Gastroesophageal sphincter (tissue), 4 donors: ENCODE measurements at regions not wholly inside any gene's neighbourhood (a gene's known extent, or its start where the extent isn't known, plus 50 kb on each side); places are given as distances from the start of the nearest gene placed in this dataset.

ENCODE experiments used
- ATAC-seq: fragments of 150-250 bp; one replicate; pipeline ENCODE4 v1.9.1; 2016; ENCODE audit warnings: mild to moderate bottlenecking, moderate library complexity
- H3K27ac ChIP-seq, 4 donors: fragments of 200-600 bp; sonication (generic) in 3 of 4; 1 replicate in 3 of 4; 2 replicates in 1 of 4; pipeline ENCODE4 v1.5.1; 2016 to 2019
- H3K27me3 ChIP-seq: fragments of 200-600 bp; sonication (generic); one replicate; pipeline ENCODE4 v1.5.1; 2019
- H3K36me3 ChIP-seq, 2 donors: fragments of 200-600 bp; sonication (generic); one replicate each; pipeline ENCODE4 v1.5.1; 2019; ENCODE audit warnings: control low read depth in 1 of 2
- H3K4me1 ChIP-seq, 3 donors: fragments of 200-600 bp; sonication (generic); 1 replicate in 2 of 3; 2 replicates in 1 of 3; pipeline ENCODE4 v1.5.1; 2016 to 2019; ENCODE audit warnings: control low read depth in 2 of 3
- H3K4me3 ChIP-seq, 2 donors: fragments of 200-600 bp; sonication (generic); one replicate each; pipeline ENCODE4 v1.5.1; 2019; ENCODE audit warnings: mild to moderate bottlenecking in 1 of 2, moderate library complexity in 1 of 2
- H3K9me3 ChIP-seq, 3 donors: fragments of 200-600 bp; sonication (generic); one replicate each; pipeline ENCODE4 v1.5.1; 2017 to 2019; ENCODE audit warnings: control low read depth in 2 of 3
- EP300 ChIP-seq: sonication (generic); formaldehyde crosslinking; IDR thresholded peaks from one replicate; pipeline ENCODE4 v1.6.1; 2017; ENCODE audit warnings: antibody characterized with exemption, mild to moderate bottlenecking
- POLR2A ChIP-seq, 2 donors: fragments of 450-650 bp; IDR thresholded peaks; one replicate each; pipeline ENCODE4 v1.6.1; 2017; ENCODE audit warnings: antibody characterized with exemption in 2 of 2, mild to moderate bottlenecking in 2 of 2, moderate library complexity in 1 of 2
- POLR2AphosphoS5 ChIP-seq: sonication (generic); formaldehyde crosslinking; IDR thresholded peaks from one replicate; pipeline ENCODE4 v1.6.1; 2017; ENCODE audit warnings: antibody characterized with exemption
- WGBS, 2 donors: methylation state at CpG; one replicate each; pipeline ENCODE4 v1.1.5; 2018; ENCODE audit warnings: low coverage in 1 of 2; 5-methylcytosine and 5-hydroxymethylcytosine counted together
- TF ChIP-seq, protein P1 (sequence below), 4 experiments: fragments of 200-600 bp in 2 of 4; fragments of 450-650 bp in 2 of 4; sonication (generic) in 1 of 4; IDR thresholded peaks; one replicate each; pipeline ENCODE4 v1.5.1; 2017 to 2019; ENCODE audit warnings: antibody characterized with exemption in 4 of 4, mild to moderate bottlenecking in 2 of 4, moderate library complexity in 2 of 4

DNA sequence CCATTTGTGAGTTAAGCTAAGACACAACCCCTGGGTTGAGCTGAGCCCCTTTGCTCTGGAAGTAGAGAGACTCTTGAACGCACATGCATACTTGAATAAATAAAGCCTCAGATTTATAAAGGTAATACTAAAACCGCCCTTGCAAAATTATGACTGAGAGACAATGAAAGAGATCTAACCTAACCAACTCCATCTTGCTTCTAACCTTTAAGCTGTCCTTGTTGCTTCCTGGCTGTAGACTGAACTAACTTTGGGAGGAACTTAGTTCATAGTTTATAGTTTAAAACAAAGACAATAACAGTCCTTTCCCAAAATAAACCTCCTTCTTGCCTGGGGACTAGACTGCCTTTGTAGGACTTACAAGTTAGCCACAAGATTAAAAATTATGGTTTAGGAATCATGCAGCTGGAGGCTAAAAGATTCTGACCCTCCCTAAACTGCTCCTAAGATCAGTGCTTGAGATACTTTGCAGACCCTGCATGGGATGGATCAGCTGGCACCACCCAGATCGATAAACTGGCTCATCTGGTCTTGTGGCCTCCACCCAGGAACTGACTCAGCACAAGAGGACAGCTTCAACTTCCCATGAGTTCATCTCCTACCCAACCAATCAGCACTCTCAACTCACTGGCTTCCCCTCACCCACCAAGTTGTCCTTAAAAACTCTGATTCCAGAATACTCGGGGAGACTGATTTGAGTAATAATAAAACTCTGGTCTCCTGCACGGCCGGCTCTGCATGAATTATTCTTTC is 240.2 kb upstream of the SLC14A2 start:
- Histone ChIP-seq H3K4me3 (no peak overlapping the region), H3K36me3 (no peaks in the 10 kb centered on the region), H3K4me1 (peaks cover 0 to 5% (median 0%) of the 10 kb centered on the region in 3 donors), H3K9me3 (no peaks in the 10 kb centered on the region), H3K27me3 (no peaks in the 10 kb centered on the region), H3K27ac (no peak overlapping the region)
- ATAC-seq, result no peak
- WGBS, 2 donors, result 78 to 92% methylated on average over 5 to 6 of the region's 6 CpGs
- no peak for TF ChIP-seq POLR2AphosphoS5
- TF ChIP-seq EP300, result no peak
- no peak for TF ChIP-seq POLR2A (IDR thresholded peaks at IDR 0.05)
- TF ChIP-seq, protein P1, sequence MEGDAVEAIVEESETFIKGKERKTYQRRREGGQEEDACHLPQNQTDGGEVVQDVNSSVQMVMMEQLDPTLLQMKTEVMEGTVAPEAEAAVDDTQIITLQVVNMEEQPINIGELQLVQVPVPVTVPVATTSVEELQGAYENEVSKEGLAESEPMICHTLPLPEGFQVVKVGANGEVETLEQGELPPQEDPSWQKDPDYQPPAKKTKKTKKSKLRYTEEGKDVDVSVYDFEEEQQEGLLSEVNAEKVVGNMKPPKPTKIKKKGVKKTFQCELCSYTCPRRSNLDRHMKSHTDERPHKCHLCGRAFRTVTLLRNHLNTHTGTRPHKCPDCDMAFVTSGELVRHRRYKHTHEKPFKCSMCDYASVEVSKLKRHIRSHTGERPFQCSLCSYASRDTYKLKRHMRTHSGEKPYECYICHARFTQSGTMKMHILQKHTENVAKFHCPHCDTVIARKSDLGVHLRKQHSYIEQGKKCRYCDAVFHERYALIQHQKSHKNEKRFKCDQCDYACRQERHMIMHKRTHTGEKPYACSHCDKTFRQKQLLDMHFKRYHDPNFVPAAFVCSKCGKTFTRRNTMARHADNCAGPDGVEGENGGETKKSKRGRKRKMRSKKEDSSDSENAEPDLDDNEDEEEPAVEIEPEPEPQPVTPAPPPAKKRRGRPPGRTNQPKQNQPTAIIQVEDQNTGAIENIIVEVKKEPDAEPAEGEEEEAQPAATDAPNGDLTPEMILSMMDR (IDR thresholded peaks at IDR 0.05), result no peak

DNA sequence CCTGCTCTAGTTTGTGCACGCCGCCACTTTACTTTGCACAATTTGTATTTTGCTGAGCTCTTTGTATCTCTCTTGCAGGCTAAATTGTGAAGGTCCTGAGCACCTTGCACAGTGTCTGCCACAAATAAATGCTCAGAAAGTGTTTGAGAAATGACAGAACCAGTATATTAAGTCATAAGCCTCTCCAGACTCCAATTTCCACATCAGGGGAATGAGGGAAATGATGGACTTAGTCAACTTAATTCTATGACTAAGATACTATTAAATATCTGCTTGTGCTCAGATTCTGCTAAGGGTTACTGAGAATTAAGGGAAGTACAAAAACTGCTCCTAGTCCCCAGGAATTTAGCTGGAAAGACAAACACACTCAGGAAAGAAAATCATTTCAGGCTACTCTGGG is 239.1 kb upstream of the SLC14A2 start:
- Histone ChIP-seq H3K4me1 (peaks cover 0 to 5% (median 0%) of the 10 kb centered on the region in 3 donors), H3K9me3 (no peaks in the 10 kb centered on the region), H3K4me3 (no peak overlapping the region), H3K27ac (no peak overlapping the region), H3K36me3 (no peaks in the 10 kb centered on the region), H3K27me3 (no peaks in the 10 kb centered on the region)
- ATAC-seq, result no peak
- 90 to 100% methylated on average over 1 to 2 of the region's 2 CpGs for WGBS, 2 donors
- no peak for TF ChIP-seq POLR2AphosphoS5
- TF ChIP-seq, protein P1 (IDR thresholded peaks at IDR 0.05), result no peak
- TF ChIP-seq EP300, result no peak
- no peak for TF ChIP-seq POLR2A (IDR thresholded peaks at IDR 0.05)

DNA sequence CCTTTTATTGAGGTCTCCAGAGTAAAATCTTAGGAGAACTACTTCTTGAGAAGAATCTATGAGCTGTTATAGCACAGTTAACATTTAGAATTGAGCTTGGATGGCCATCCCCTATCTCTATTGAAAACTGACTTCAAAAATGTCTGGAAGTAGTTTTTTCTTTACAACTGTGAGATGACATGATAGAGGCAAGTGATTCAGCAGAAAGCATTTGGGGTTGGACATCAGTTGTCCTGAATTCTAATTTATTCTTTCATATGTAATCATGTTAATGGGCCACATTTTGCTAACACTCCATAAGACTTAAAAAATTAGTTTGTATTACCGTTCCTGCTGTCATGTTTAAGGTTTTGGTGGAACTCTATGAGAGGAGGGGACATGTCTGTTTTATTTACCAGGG is 237.0 kb upstream of the SLC14A2 start:
- TF ChIP-seq, protein P1 (IDR thresholded peaks at IDR 0.05), result no peak
- TF ChIP-seq POLR2A (IDR thresholded peaks at IDR 0.05) (no peak), POLR2AphosphoS5 (no peak), EP300 (no peak)
- H3K9me3 ChIP-seq, result no peaks in the 10 kb centered on the region
- no peak overlapping the region for H3K27ac ChIP-seq
- peaks cover 0 to 5% (median 0%) of the 10 kb centered on the region in 3 donors for H3K4me1 ChIP-seq
- ATAC-seq, result no peak
- no peaks in the 10 kb centered on the region for H3K36me3 ChIP-seq
- no peak overlapping the region for H3K4me3 ChIP-seq
- H3K27me3 ChIP-seq, result no peaks in the 10 kb centered on the region
- WGBS, 2 donors, result 92 to 100% methylated on average over 1 of the region's 1 CpG

DNA sequence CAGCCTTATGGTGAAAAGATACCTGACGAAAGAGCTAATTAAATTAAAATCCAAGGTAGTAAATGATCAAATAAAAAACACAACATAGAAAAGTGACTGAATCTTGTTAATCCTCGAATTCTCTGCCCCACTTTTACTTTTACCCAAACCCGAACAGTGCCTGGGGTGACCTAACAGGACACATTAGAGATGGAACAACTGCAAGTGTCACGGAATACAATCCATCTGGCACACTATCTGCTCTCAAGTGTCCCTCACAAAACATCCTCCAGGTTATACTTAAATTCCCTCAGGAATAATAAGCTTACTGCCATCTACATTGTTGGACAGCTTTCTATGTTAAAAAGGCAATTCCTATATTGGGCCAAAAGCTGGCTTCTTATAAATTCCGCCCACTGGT is 236.3 kb upstream of the SLC14A2 start:
- TF ChIP-seq POLR2A (IDR thresholded peaks at IDR 0.05) (no peak), EP300 (no peak), POLR2AphosphoS5 (no peak)
- TF ChIP-seq, protein P1 (IDR thresholded peaks at IDR 0.05), result no peak
- no peak overlapping the region for H3K27ac ChIP-seq
- H3K36me3 ChIP-seq, result no peaks in the 10 kb centered on the region
- no peaks in the 10 kb centered on the region for H3K9me3 ChIP-seq
- no peaks in the 10 kb centered on the region for H3K27me3 ChIP-seq
- ATAC-seq, result no peak
- WGBS, 2 donors, result 88 to 92% methylated on average over 5 of the region's 5 CpGs
- peaks cover 0 to 5% (median 0%) of the 10 kb centered on the region in 3 donors for H3K4me1 ChIP-seq
- H3K4me3 ChIP-seq, result no peak overlapping the region

DNA sequence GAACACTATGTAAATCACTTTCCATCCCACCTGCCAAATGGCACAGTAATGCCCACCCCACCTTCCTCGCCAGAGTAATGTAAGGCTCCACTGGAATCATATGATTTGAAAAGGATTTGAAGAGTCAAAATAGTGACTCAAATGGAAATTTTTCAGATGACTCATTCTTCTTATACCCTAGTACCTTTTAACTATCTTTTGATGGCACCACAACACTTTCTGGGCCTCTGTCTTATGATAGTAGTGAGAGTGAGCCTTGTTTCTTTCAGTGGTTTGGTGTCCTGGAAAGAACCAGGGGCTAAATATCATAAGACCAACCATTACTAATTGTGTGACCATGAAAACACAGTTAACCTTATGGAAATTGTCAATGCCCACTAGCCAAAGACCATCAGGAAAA is 235.4 kb upstream of the SLC14A2 start:
- WGBS, 2 donors, result 87% methylated on average over 1 of the region's 1 CpG; no CpG with 5 or more reads in 1 of the 2 donors
- Histone ChIP-seq H3K9me3 (no peaks in the 10 kb centered on the region), H3K36me3 (no peaks in the 10 kb centered on the region), H3K27ac (no peak overlapping the region), H3K27me3 (no peaks in the 10 kb centered on the region), H3K4me3 (no peak overlapping the region), H3K4me1 (peaks cover 0 to 7% (median 0%) of the 10 kb centered on the region in 3 donors)
- TF ChIP-seq POLR2A (IDR thresholded peaks at IDR 0.05), result no peak
- ATAC-seq, result no peak
